NT2/D1 (cell line): ENCODE measurements at regions not wholly inside any gene's neighbourhood (a gene's known extent, or its start where the extent isn't known, plus 50 kb on each side); places are given as distances from the start of the nearest gene placed in this dataset.

Experiments
- SUZ12 ChIP-seq: IDR thresholded peaks from 2 replicates; pipeline ENCODE4 v1.6.1; 2011; ENCODE audit not compliant: insufficient read length, insufficient read depth; ENCODE audit errors: extremely low read depth
- YY1 ChIP-seq: IDR thresholded peaks from 2 replicates; pipeline ENCODE4 v1.6.1; 2011; ENCODE audit not compliant: insufficient read length, insufficient read depth
- ZNF274 ChIP-seq: IDR thresholded peaks from 2 replicates; pipeline ENCODE4 v1.6.1; 2011; ENCODE audit warnings: mild to moderate bottlenecking, low read depth, low read length

GRCh38 chr15:62726461-62726860 is 316.1 kb upstream of the TPM1 start:
- no peak for TF ChIP-seq ZNF274
- TF ChIP-seq SUZ12, result no peak
- no peak for TF ChIP-seq YY1
